A549 (cell line): ENCODE measurements at regions not wholly inside any gene's neighbourhood (a gene's known extent, or its start where the extent isn't known, plus 50 kb on each side); places are given as distances from the start of the nearest gene placed in this dataset.
A peak's percentile ranks its signal among the peaks of the same experiment; 100 is the strongest.

Source experiments
- E2F6 ChIP-seq: IDR thresholded peaks from 2 replicates; pipeline ENCODE4 v1.6.1; 2012; ENCODE audit warnings: low read depth, borderline replicate concordance
- MAFK ChIP-seq: fragments of 450-650 bp; IDR thresholded peaks from 2 replicates; pipeline ENCODE4 v1.6.1; 2014; ENCODE audit not compliant: partially characterized antibody
- MAX ChIP-seq: IDR thresholded peaks from 2 replicates; pipeline ENCODE4 v1.6.1; 2012
- NPAS2 ChIP-seq: fragments of 250-450 bp; sonication (Bioruptor Pico); IDR thresholded peaks from 2 replicates; pipeline ENCODE4 v1.8.0; 2022; ENCODE audit warnings: mild to moderate bottlenecking, moderate library complexity, borderline replicate concordance
- POLR2A ChIP-seq: IDR thresholded peaks from 2 replicates; pipeline ENCODE4 v1.6.1; 2012; ENCODE audit warnings: mild to moderate bottlenecking, low read length
- TF ChIP-seq, protein P1 (sequence below): IDR thresholded peaks from 2 replicates; pipeline ENCODE4 v1.6.1; 2012
- TF ChIP-seq, protein P2 (sequence below): fragments of >200 bp; sonication (Bioruptor Twin); formaldehyde crosslinking; IDR thresholded peaks from 3 replicates; pipeline ENCODE4 v1.6.1; 2016

GRCh38 chr7:83212883-83213282, 50.2 kb upstream of the PCLO start:
- no peak for TF ChIP-seq NPAS2 (CRISPR knock-in tag)
- no peak for TF ChIP-seq MAX
- no peak for TF ChIP-seq E2F6
- TF ChIP-seq POLR2A, result no peak
- TF ChIP-seq, protein P1, sequence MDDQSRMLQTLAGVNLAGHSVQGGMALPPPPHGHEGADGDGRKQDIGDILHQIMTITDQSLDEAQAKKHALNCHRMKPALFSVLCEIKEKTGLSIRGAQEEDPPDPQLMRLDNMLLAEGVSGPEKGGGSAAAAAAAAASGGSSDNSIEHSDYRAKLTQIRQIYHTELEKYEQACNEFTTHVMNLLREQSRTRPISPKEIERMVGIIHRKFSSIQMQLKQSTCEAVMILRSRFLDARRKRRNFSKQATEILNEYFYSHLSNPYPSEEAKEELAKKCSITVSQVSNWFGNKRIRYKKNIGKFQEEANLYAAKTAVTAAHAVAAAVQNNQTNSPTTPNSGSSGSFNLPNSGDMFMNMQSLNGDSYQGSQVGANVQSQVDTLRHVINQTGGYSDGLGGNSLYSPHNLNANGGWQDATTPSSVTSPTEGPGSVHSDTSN, result no peak
- TF ChIP-seq, protein P2, sequence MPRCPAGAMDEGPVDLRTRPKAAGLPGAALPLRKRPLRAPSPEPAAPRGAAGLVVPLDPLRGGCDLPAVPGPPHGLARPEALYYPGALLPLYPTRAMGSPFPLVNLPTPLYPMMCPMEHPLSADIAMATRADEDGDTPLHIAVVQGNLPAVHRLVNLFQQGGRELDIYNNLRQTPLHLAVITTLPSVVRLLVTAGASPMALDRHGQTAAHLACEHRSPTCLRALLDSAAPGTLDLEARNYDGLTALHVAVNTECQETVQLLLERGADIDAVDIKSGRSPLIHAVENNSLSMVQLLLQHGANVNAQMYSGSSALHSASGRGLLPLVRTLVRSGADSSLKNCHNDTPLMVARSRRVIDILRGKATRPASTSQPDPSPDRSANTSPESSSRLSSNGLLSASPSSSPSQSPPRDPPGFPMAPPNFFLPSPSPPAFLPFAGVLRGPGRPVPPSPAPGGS, result no peak
- TF ChIP-seq MAFK, result peak; percentile 72
